ENCODE measurements at regions not wholly inside any gene's neighbourhood (a gene's known extent, or its start where the extent isn't known, plus 50 kb on each side); places are given as distances from the start of the nearest gene placed in this dataset.

GRCh38 chr20:52798124-52798523 lies 174.0 kb upstream of the TSHZ2 start:
- in situ Hi-C loops (cut with MboI): no loop called here
- TF ChIP-seq SPI1 (IDR thresholded peaks at IDR 0.05; ENCODE audit: borderline replicate concordance, insufficient read depth, low read depth, low read length) (no peak), MEF2B (IDR thresholded peaks at IDR 0.05; ENCODE audit: partially characterized antibody, poor library complexity, severe bottlenecking) (no peak), SMC3 (IDR thresholded peaks at IDR 0.05; ENCODE audit: borderline replicate concordance, low read length) (no peak), NFYB (IDR thresholded peaks at IDR 0.05; ENCODE audit: insufficient read depth, low read depth, low read length) (no peak), MXI1 (IDR thresholded peaks at IDR 0.05; ENCODE audit: low read depth, low read length) (no peak), CBX3 (IDR thresholded peaks at IDR 0.05; ENCODE audit: borderline replicate concordance, low read depth) (no peak), IRF4 (IDR thresholded peaks at IDR 0.05; ENCODE audit: low read depth, low read length) (no peak), NKRF (conservative IDR thresholded peaks at IDR 0.05) (no peak)
- 35% methylated on average over 1 of the region's 1 CpG for WGBS (ENCODE audit: insufficient coverage, insufficient replicate concordance, low lambda C conversion rate, missing lambda C conversion rate)
- intact Hi-C loops (cut with micrococcal nuclease; ENCODE audit: unreplicated experiment): no loop called here
- Histone ChIP-seq H3K4me2 (ENCODE audit: control insufficient read depth, insufficient read depth) (no peak overlapping the region), H3K79me2 (ENCODE audit: control insufficient read depth, insufficient read depth, low read length) (no peaks in the 10 kb centered on the region), H3K4me1 (ENCODE audit: control insufficient read depth, insufficient read depth, low read length) (no peaks in the 10 kb centered on the region), H2AFZ (ENCODE audit: control insufficient read depth, low read depth, low read length) (no peak overlapping the region), H3K4me3 (no peak overlapping the region), H3K36me3 (ENCODE audit: control insufficient read depth in 2 of 2, insufficient read depth in 2 of 2, low read length in 1 of 2) (no peaks in the 10 kb centered on the region), H3K27me3 (replicated peaks in 1 of 2; ENCODE audit: control insufficient read depth in 2 of 2, insufficient read depth in 2 of 2, low read length in 1 of 2) (no peaks in the 10 kb centered on the region), H3K9me3 (replicated peaks; ENCODE audit: control insufficient read depth, insufficient read depth, low read length) (no peaks in the 10 kb centered on the region), H4K20me1 (ENCODE audit: control insufficient read depth, insufficient read depth) (no peaks in the 10 kb centered on the region), H3K9ac (ENCODE audit: control insufficient read depth, insufficient read depth, low read length) (no peak overlapping the region), H3K27ac (ENCODE audit: control insufficient read depth, insufficient read depth) (no peak overlapping the region)
- BruUV-seq (replicated peaks): no TSS peak
- ChIA-PET POLR2A (no interaction called here), SMC1A (ENCODE audit: uncharacterized antibody, unreplicated experiment) (interaction anchor here (0.6 to 1.2 kb wide), 2 partner anchors 478 to 602 kb away, joined by 3 read pairs; no protein-coding TSS in a partner anchor), RAD21 (ENCODE audit: unreplicated experiment) (no interaction called here), CTCF (interaction anchor here (0.6 kb wide), 1 partner anchor 366 kb away, joined by 4 read pairs; no protein-coding TSS in a partner anchor)
- DNase-seq (ENCODE audit: low read depth, low spot score): no peak
- no peak for FAIRE-seq
- no peak for ATAC-seq

All from GM12878 (cell line).